ENCODE measurements at regions not wholly inside any gene's neighbourhood (a gene's known extent, or its start where the extent isn't known, plus 50 kb on each side); places are given as distances from the start of the nearest gene placed in this dataset.

DNA sequence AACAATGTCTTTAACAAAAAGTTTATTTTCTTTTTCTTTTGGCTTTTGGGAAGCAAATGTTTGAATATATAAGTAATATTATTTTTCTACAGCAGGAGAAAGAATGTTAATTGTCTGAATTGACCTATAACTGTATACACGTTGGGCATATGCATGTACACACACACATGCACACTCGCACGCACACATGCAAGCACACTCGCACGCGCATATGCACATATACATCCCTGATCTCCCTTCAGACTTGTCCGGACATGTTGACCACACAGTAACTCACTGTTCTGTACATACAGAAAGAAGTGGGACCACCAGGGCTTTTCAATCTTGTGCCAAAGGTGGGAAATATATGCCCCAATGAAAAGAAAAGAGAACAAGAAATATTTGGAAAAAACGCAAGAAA lies 245.1 kb upstream of the APCDD1 start:
- no peaks in the 10 kb centered on the region for H4K20me1 ChIP-seq (replicated peaks; ENCODE audit: insufficient read depth)
- Mint-ChIP-seq H3K36me3 (ENCODE audit: low read depth) (no peaks in the 10 kb centered on the region), H3K27me3 (ENCODE audit: insufficient read depth, low read depth, poor library complexity) (peaks cover 4% of the 10 kb centered on the region), H3K4me1 (peaks cover 2% of the 10 kb centered on the region; the same call in 2 of the 3 replicates), H3K27ac (no peak overlapping the region), H3K4me3 (no peak overlapping the region), H3K9me3 (no peaks in the 10 kb centered on the region)
- no peaks in the 10 kb centered on the region for H3K4me1 ChIP-seq (ENCODE audit: insufficient read depth)
- H3K27ac ChIP-seq (ENCODE audit: low read depth): no peak overlapping the region
- no peaks in the 10 kb centered on the region for H3K79me2 ChIP-seq (replicated peaks; ENCODE audit: insufficient read depth)
- no peak overlapping the region for H3K4me2 ChIP-seq
- no peak overlapping the region for H3K4me3 ChIP-seq
- DNase-seq (ENCODE audit: low spot score): no peak
- no peaks in the 10 kb centered on the region for H3F3A ChIP-seq (replicated peaks; ENCODE audit: low read depth)
- ATAC-seq: no peak
- H3K27me3 ChIP-seq (ENCODE audit: insufficient read depth): no peaks in the 10 kb centered on the region
- H3K36me3 ChIP-seq (ENCODE audit: insufficient read depth): no peaks in the 10 kb centered on the region
- H2AFZ ChIP-seq: no peak overlapping the region
- H3K9me2 ChIP-seq (ENCODE audit: insufficient read depth): 0 out of 2 replicates have a peak, but pooled peaks cover 9% of the 10 kb centered on the region
- TF ChIP-seq, protein P1, sequence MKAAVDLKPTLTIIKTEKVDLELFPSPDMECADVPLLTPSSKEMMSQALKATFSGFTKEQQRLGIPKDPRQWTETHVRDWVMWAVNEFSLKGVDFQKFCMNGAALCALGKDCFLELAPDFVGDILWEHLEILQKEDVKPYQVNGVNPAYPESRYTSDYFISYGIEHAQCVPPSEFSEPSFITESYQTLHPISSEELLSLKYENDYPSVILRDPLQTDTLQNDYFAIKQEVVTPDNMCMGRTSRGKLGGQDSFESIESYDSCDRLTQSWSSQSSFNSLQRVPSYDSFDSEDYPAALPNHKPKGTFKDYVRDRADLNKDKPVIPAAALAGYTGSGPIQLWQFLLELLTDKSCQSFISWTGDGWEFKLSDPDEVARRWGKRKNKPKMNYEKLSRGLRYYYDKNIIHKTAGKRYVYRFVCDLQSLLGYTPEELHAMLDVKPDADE (IDR thresholded peaks at IDR 0.05): no peak
- no peak for TF ChIP-seq ZNF331 (CRISPR knock-in tag; IDR thresholded peaks at IDR 0.05; ENCODE audit: low read depth)
- TF ChIP-seq STAT1 (IDR thresholded peaks at IDR 0.05; ENCODE audit: unreplicated experiment): no peak
- no peak for TF ChIP-seq ZNF114 (CRISPR knock-in tag; IDR thresholded peaks at IDR 0.05)
- no peak for TF ChIP-seq JUNB (IDR thresholded peaks at IDR 0.05; ENCODE audit: unreplicated experiment)
- no peak for TF ChIP-seq EZH2phosphoT487 (IDR thresholded peaks at IDR 0.05; ENCODE audit: unreplicated experiment)
- TF ChIP-seq CREB1 (CRISPR knock-in tag; IDR thresholded peaks at IDR 0.05; ENCODE audit: low read depth): no peak
- no peak for TF ChIP-seq EZH2 (IDR thresholded peaks at IDR 0.05; ENCODE audit: low read depth, unreplicated experiment)

DNA sequence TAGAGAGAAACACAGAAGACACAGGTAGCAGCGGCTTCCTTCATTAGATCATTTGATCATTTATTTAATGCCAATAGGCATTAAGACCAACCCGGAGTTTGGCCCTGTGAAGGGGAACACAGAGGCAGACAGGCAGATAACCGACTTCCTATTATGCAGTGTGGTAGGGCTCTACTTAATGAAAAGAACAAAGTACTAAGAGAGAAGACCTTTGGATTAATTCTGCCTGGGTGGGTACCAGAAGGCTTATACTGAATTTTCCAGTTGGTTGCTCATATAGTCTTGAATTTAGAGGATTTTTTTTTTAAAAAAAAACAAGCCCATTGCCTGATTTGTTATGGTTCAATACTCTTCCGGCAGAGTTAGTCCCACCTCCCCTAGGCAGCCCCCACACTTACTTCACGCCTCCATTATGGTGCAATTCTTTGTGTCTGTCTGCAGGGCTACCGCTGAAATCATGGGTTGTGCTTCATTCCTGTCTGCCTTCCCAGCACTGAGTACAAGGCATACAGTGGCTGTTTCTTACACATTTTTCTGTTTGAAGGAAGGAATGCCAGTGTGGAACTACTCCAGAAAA lies 244.3 kb upstream of the APCDD1 start:
- Histone ChIP-seq H3K36me3 (ENCODE audit: insufficient read depth) (no peaks in the 10 kb centered on the region), H3K4me2 (no peak overlapping the region), H4K20me1 (replicated peaks; ENCODE audit: insufficient read depth) (no peaks in the 10 kb centered on the region), H3K27ac (ENCODE audit: low read depth) (no peak overlapping the region), H3K79me2 (replicated peaks; ENCODE audit: insufficient read depth) (no peaks in the 10 kb centered on the region), H3K9me2 (ENCODE audit: insufficient read depth) (0 out of 2 replicates have a peak, but pooled peaks cover 9% of the 10 kb centered on the region), H2AFZ (peak overlapping the region; percentile 63; the same call in 1 of the 2 replicates), H3F3A (replicated peaks; ENCODE audit: low read depth) (no peaks in the 10 kb centered on the region), H3K4me3 (no peak overlapping the region), H3K27me3 (ENCODE audit: insufficient read depth) (no peaks in the 10 kb centered on the region), H3K4me1 (ENCODE audit: insufficient read depth) (no peaks in the 10 kb centered on the region)
- DNase-seq (ENCODE audit: low spot score) (no peak), ATAC-seq (no peak)
- H3K9me3 Mint-ChIP-seq: no peaks in the 10 kb centered on the region
- peaks cover 2% of the 10 kb centered on the region; the same call in 2 of the 3 replicates for H3K4me1 Mint-ChIP-seq
- H3K36me3 Mint-ChIP-seq (ENCODE audit: low read depth): no peaks in the 10 kb centered on the region
- H3K4me3 Mint-ChIP-seq: no peak overlapping the region
- H3K27ac Mint-ChIP-seq: no peak overlapping the region
- no peaks in the 10 kb centered on the region for H3K27me3 Mint-ChIP-seq (ENCODE audit: insufficient read depth, low read depth, poor library complexity)
- TF ChIP-seq EZH2phosphoT487 (IDR thresholded peaks at IDR 0.05; ENCODE audit: unreplicated experiment): no peak
- no peak for TF ChIP-seq CREB1 (CRISPR knock-in tag; IDR thresholded peaks at IDR 0.05; ENCODE audit: low read depth)
- no peak for TF ChIP-seq POLR2AphosphoS5 (IDR thresholded peaks at IDR 0.05; ENCODE audit: low read depth)
- no peak for TF ChIP-seq ZNF114 (CRISPR knock-in tag; IDR thresholded peaks at IDR 0.05)
- no peak for TF ChIP-seq ZNF331 (CRISPR knock-in tag; IDR thresholded peaks at IDR 0.05; ENCODE audit: low read depth)
- TF ChIP-seq, protein P2, sequence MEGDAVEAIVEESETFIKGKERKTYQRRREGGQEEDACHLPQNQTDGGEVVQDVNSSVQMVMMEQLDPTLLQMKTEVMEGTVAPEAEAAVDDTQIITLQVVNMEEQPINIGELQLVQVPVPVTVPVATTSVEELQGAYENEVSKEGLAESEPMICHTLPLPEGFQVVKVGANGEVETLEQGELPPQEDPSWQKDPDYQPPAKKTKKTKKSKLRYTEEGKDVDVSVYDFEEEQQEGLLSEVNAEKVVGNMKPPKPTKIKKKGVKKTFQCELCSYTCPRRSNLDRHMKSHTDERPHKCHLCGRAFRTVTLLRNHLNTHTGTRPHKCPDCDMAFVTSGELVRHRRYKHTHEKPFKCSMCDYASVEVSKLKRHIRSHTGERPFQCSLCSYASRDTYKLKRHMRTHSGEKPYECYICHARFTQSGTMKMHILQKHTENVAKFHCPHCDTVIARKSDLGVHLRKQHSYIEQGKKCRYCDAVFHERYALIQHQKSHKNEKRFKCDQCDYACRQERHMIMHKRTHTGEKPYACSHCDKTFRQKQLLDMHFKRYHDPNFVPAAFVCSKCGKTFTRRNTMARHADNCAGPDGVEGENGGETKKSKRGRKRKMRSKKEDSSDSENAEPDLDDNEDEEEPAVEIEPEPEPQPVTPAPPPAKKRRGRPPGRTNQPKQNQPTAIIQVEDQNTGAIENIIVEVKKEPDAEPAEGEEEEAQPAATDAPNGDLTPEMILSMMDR (conservative IDR thresholded peaks at IDR 0.05; ENCODE audit: low read depth in 2 of 2): no peak
- no peak for TF ChIP-seq NANOG (IDR thresholded peaks at IDR 0.05; ENCODE audit: borderline replicate concordance)
- no peak for TF ChIP-seq STAT1 (IDR thresholded peaks at IDR 0.05; ENCODE audit: unreplicated experiment)
- TF ChIP-seq, protein P1 (IDR thresholded peaks at IDR 0.05): no peak
- no peak for TF ChIP-seq EZH2 (IDR thresholded peaks at IDR 0.05; ENCODE audit: low read depth, unreplicated experiment)
- TF ChIP-seq JUNB (IDR thresholded peaks at IDR 0.05; ENCODE audit: unreplicated experiment): no peak
- TF ChIP-seq, protein P3, sequence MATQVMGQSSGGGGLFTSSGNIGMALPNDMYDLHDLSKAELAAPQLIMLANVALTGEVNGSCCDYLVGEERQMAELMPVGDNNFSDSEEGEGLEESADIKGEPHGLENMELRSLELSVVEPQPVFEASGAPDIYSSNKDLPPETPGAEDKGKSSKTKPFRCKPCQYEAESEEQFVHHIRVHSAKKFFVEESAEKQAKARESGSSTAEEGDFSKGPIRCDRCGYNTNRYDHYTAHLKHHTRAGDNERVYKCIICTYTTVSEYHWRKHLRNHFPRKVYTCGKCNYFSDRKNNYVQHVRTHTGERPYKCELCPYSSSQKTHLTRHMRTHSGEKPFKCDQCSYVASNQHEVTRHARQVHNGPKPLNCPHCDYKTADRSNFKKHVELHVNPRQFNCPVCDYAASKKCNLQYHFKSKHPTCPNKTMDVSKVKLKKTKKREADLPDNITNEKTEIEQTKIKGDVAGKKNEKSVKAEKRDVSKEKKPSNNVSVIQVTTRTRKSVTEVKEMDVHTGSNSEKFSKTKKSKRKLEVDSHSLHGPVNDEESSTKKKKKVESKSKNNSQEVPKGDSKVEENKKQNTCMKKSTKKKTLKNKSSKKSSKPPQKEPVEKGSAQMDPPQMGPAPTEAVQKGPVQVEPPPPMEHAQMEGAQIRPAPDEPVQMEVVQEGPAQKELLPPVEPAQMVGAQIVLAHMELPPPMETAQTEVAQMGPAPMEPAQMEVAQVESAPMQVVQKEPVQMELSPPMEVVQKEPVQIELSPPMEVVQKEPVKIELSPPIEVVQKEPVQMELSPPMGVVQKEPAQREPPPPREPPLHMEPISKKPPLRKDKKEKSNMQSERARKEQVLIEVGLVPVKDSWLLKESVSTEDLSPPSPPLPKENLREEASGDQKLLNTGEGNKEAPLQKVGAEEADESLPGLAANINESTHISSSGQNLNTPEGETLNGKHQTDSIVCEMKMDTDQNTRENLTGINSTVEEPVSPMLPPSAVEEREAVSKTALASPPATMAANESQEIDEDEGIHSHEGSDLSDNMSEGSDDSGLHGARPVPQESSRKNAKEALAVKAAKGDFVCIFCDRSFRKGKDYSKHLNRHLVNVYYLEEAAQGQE (IDR thresholded peaks at IDR 0.05; ENCODE audit: unreplicated experiment): no peak
